ENCODE measurements at regions not wholly inside any gene's neighbourhood (a gene's known extent, or its start where the extent isn't known, plus 50 kb on each side); places are given as distances from the start of the nearest gene placed in this dataset.

DNA sequence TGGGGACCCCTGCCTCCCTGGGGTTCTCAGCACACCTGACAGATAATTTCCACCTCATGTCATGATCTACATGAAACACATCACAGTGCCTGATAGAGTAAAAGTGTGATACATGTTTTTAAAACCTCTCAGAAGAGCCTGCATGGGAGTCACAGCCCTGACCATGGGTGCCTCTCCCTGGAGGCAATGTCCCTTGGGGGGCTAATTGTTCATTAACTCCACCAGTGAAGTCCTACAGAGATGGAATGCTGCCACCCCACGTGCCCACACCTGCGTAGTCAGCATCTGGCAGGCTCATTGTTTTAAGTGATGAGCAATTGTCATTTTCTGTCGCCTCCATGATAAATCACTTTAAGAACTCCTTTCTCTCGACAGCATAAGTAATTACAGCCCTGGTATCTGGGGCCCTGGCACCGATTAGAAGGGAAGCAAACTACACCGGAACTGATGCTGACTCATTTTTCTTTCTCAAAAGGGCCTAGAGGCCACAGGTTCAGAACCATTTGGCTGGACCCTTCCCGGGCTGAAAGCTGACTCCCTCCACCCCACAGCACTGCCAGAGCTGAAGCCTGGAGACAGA is 109.6 kb upstream of the GJB5 start:
- Histone ChIP-seq H3K9me2 (ENCODE audit: insufficient read depth) (no peaks in the 10 kb centered on the region), H3K9me3 (ENCODE audit: insufficient read depth, low read depth) (no peaks in the 10 kb centered on the region), H3K27me3 (ENCODE audit: insufficient read depth, low read depth) (peaks cover 87% of the 10 kb centered on the region), H3F3A (ENCODE audit: insufficient read depth, low read depth) (no peaks in the 10 kb centered on the region), H3K27ac (no peak overlapping the region), H3K4me2 (no peak overlapping the region), H3K79me2 (ENCODE audit: low read depth) (no peaks in the 10 kb centered on the region), H3K4me1 (replicated peaks; ENCODE audit: insufficient read depth) (no peaks in the 10 kb centered on the region), H4K20me1 (ENCODE audit: insufficient read depth) (peaks cover 4% of the 10 kb centered on the region; the same call in 1 of the 2 replicates), H3K36me3 (ENCODE audit: low read depth) (no peaks in the 10 kb centered on the region), H2AFZ (no peak overlapping the region), H3K4me3 (no peak overlapping the region)
- POLR2A ChIA-PET (ENCODE audit: unreplicated experiment): interaction anchor here (0.6 kb wide), 1 partner anchor 136 kb away, joined by 3 read pairs; the partner anchor contains the start of gene GJB3
- TF ChIP-seq, protein P1, sequence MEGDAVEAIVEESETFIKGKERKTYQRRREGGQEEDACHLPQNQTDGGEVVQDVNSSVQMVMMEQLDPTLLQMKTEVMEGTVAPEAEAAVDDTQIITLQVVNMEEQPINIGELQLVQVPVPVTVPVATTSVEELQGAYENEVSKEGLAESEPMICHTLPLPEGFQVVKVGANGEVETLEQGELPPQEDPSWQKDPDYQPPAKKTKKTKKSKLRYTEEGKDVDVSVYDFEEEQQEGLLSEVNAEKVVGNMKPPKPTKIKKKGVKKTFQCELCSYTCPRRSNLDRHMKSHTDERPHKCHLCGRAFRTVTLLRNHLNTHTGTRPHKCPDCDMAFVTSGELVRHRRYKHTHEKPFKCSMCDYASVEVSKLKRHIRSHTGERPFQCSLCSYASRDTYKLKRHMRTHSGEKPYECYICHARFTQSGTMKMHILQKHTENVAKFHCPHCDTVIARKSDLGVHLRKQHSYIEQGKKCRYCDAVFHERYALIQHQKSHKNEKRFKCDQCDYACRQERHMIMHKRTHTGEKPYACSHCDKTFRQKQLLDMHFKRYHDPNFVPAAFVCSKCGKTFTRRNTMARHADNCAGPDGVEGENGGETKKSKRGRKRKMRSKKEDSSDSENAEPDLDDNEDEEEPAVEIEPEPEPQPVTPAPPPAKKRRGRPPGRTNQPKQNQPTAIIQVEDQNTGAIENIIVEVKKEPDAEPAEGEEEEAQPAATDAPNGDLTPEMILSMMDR (conservative IDR thresholded peaks at IDR 0.05): no peak
- no peak for TF ChIP-seq EZH2 (IDR thresholded peaks at IDR 0.05; ENCODE audit: low read depth)
- intact Hi-C loops (cut with micrococcal nuclease; ENCODE audit: unreplicated experiment): no loop called here
- CTCF ChIA-PET: no interaction called here
- DNase-seq: no peak
- no TSS peak for BruUV-seq (replicated peaks)

DNA sequence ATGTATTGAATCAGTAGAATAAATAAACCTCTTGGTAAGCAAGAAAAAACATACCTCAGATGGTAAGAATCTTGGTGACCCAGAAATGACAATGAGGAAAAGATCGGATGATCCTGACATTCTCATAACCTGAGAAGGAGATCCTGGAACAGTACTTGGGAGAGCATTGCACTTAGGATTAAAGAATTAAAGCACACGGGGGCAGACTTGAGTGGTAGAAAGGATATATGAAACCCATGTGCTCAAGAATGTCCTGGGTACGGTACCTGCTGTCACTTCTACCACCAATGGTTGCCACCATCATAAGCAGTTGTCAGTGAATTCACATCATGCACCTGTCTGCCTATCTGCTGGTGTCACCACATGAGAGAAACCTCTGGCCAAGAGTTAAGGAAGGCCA is 108.9 kb upstream of the GJB5 start:
- Histone ChIP-seq H2AFZ (no peak overlapping the region), H3K9me2 (ENCODE audit: insufficient read depth) (no peaks in the 10 kb centered on the region), H3F3A (ENCODE audit: insufficient read depth, low read depth) (no peaks in the 10 kb centered on the region), H3K27ac (no peak overlapping the region), H3K4me2 (no peak overlapping the region), H3K79me2 (ENCODE audit: low read depth) (no peaks in the 10 kb centered on the region), H4K20me1 (ENCODE audit: insufficient read depth) (peaks cover 4% of the 10 kb centered on the region; the same call in 1 of the 2 replicates), H3K27me3 (ENCODE audit: insufficient read depth, low read depth) (peaks cover 90% of the 10 kb centered on the region), H3K9me3 (ENCODE audit: insufficient read depth, low read depth) (no peaks in the 10 kb centered on the region), H3K4me1 (replicated peaks; ENCODE audit: insufficient read depth) (no peaks in the 10 kb centered on the region), H3K36me3 (ENCODE audit: low read depth) (no peaks in the 10 kb centered on the region), H3K4me3 (no peak overlapping the region)
- no peak for DNase-seq
- intact Hi-C loops (cut with micrococcal nuclease; ENCODE audit: unreplicated experiment): no loop called here
- no TSS peak for BruUV-seq (replicated peaks)
- TF ChIP-seq EZH2 (IDR thresholded peaks at IDR 0.05; ENCODE audit: low read depth): no peak
- TF ChIP-seq, protein P1 (conservative IDR thresholded peaks at IDR 0.05): no peak
- ChIA-PET CTCF (no interaction called here), POLR2A (ENCODE audit: unreplicated experiment) (no interaction called here)

DNA sequence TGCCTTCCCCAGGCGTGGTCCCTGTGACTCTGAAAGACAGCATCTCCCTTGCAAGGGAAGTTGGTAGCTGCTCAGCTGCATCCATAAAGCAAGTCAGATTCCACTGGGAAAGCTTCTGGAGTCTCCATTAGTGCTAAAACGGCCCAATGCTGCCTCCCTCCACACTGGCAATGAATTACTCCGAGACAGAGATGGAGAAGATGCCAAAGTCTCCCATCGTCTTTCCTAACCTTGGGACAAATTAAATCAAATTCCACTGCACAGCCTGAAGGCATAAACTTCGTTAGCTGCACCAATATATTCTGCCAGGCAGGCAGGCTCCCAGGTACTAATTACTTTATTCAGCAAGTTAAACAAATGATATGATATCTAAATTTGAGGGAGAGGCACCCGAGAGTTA is 106.3 kb upstream of the GJB5 start:
- H3K27ac ChIP-seq: no peak overlapping the region
- no peak overlapping the region for H3K4me3 ChIP-seq
- H3K9me3 ChIP-seq (ENCODE audit: insufficient read depth, low read depth): no peaks in the 10 kb centered on the region
- H2AFZ ChIP-seq: no peak overlapping the region
- POLR2A ChIA-PET (ENCODE audit: unreplicated experiment): no interaction called here
- no peak overlapping the region for H3K4me2 ChIP-seq
- no peaks in the 10 kb centered on the region for H3K4me1 ChIP-seq (replicated peaks; ENCODE audit: insufficient read depth)
- H3K79me2 ChIP-seq (ENCODE audit: low read depth): no peaks in the 10 kb centered on the region
- H3K36me3 ChIP-seq (ENCODE audit: low read depth): no peaks in the 10 kb centered on the region
- intact Hi-C loops (cut with micrococcal nuclease; ENCODE audit: unreplicated experiment): no loop called here
- CTCF ChIA-PET: no interaction called here
- H3F3A ChIP-seq (ENCODE audit: insufficient read depth, low read depth): no peaks in the 10 kb centered on the region
- H4K20me1 ChIP-seq (ENCODE audit: insufficient read depth): peaks cover 4% of the 10 kb centered on the region; the same call in 1 of the 2 replicates
- peaks cover 93% of the 10 kb centered on the region for H3K27me3 ChIP-seq (ENCODE audit: insufficient read depth, low read depth)
- no peaks in the 10 kb centered on the region for H3K9me2 ChIP-seq (ENCODE audit: insufficient read depth)
- no TSS peak for BruUV-seq (replicated peaks)
- DNase-seq: no peak
- TF ChIP-seq, protein P1 (conservative IDR thresholded peaks at IDR 0.05): no peak
- no peak for TF ChIP-seq EZH2 (IDR thresholded peaks at IDR 0.05; ENCODE audit: low read depth)

Data from PC-9 (cell line).